ENCODE measurements at regions not wholly inside any gene's neighbourhood (a gene's known extent, or its start where the extent isn't known, plus 50 kb on each side); places are given as distances from the start of the nearest gene placed in this dataset.
A peak's percentile ranks its signal among the peaks of the same experiment; 100 is the strongest.

GRCh38 chr16:85971902-85972638, 73.1 kb downstream of the IRF8 start:
- H3K4me2 ChIP-seq (ENCODE audit: low read depth, low read length, poor library complexity, severe bottlenecking), result no peak overlapping the region
- H3K4me1 ChIP-seq (ENCODE audit: low read length), result peaks cover 34% of the 10 kb centered on the region
- no peak overlapping the region for H3K27ac ChIP-seq (ENCODE audit: low read length)
- no peak overlapping the region for H3K9ac ChIP-seq (ENCODE audit: low read length)
- H3K9me2 ChIP-seq (replicated peaks; ENCODE audit: insufficient read depth, low read length), result no peaks in the 10 kb centered on the region
- no peaks in the 10 kb centered on the region for H3K9me3 ChIP-seq (ENCODE audit: low read length)
- H3K79me2 ChIP-seq (ENCODE audit: low read length), result no peaks in the 10 kb centered on the region
- H3K4me3 ChIP-seq (ENCODE audit: low read length), result no peak overlapping the region
- no peak for DNase-seq
- H2AFZ ChIP-seq (ENCODE audit: low read length), result no peak overlapping the region
- no peaks in the 10 kb centered on the region for H4K20me1 ChIP-seq (ENCODE audit: insufficient read depth, low read depth, low read length)
- H3K36me3 ChIP-seq (ENCODE audit: insufficient read depth, low read length), result no peaks in the 10 kb centered on the region
- H3K27me3 ChIP-seq (ENCODE audit: low read length), result no peaks in the 10 kb centered on the region

- Histone ChIP-seq H3K27ac (ENCODE audit: low read length) (no peak overlapping the region), H3K4me2 (ENCODE audit: low read depth, low read length, poor library complexity, severe bottlenecking) (no peak overlapping the region), H3K4me3 (ENCODE audit: low read length) (no peak overlapping the region)
Measured at GRCh38 chr16:85974428-85975375, 75.7 kb downstream of the IRF8 start.

GRCh38 chr16:85975451-85975981, 76.6 kb downstream of the IRF8 start:
- no peak overlapping the region for H3K9ac ChIP-seq (ENCODE audit: low read length)
- peaks cover 8% of the 10 kb centered on the region for H3K4me1 ChIP-seq (ENCODE audit: low read length)
- no peaks in the 10 kb centered on the region for H3K9me3 ChIP-seq (ENCODE audit: low read length)
- H2AFZ ChIP-seq (ENCODE audit: low read length), result no peak overlapping the region
- no peaks in the 10 kb centered on the region for H4K20me1 ChIP-seq (ENCODE audit: insufficient read depth, low read depth, low read length)
- H3K9me2 ChIP-seq (replicated peaks; ENCODE audit: insufficient read depth, low read length), result no peaks in the 10 kb centered on the region
- H3K27ac ChIP-seq (ENCODE audit: low read length), result no peak overlapping the region
- no peak overlapping the region for H3K4me2 ChIP-seq (ENCODE audit: low read depth, low read length, poor library complexity, severe bottlenecking)
- DNase-seq, result no peak
- no peaks in the 10 kb centered on the region for H3K79me2 ChIP-seq (ENCODE audit: low read length)
- no peak overlapping the region for H3K4me3 ChIP-seq (ENCODE audit: low read length)
- H3K27me3 ChIP-seq (ENCODE audit: low read length), result no peaks in the 10 kb centered on the region
- H3K36me3 ChIP-seq (ENCODE audit: insufficient read depth, low read length), result no peaks in the 10 kb centered on the region

More at GRCh38 chr16:85974428-85975375, 75.7 kb downstream of the IRF8 start:
- H3K9me2 ChIP-seq (replicated peaks; ENCODE audit: insufficient read depth, low read length), result no peaks in the 10 kb centered on the region
- H3K4me1 ChIP-seq (ENCODE audit: low read length), result peaks cover 12% of the 10 kb centered on the region
- H3K27me3 ChIP-seq (ENCODE audit: low read length), result no peaks in the 10 kb centered on the region
- no peak overlapping the region for H2AFZ ChIP-seq (ENCODE audit: low read length)
- H3K9ac ChIP-seq (ENCODE audit: low read length), result no peak overlapping the region
- H4K20me1 ChIP-seq (ENCODE audit: insufficient read depth, low read depth, low read length), result no peaks in the 10 kb centered on the region
- no peaks in the 10 kb centered on the region for H3K36me3 ChIP-seq (ENCODE audit: insufficient read depth, low read length)
- H3K9me3 ChIP-seq (ENCODE audit: low read length), result no peaks in the 10 kb centered on the region
- no peaks in the 10 kb centered on the region for H3K79me2 ChIP-seq (ENCODE audit: low read length)
- DNase-seq, result no peak

- H3K4me1 ChIP-seq (ENCODE audit: low read length), result peaks cover 17% of the 10 kb centered on the region
- no peak overlapping the region for H3K4me3 ChIP-seq (ENCODE audit: low read length)
- DNase-seq, result no peak
- no peaks in the 10 kb centered on the region for H3K36me3 ChIP-seq (ENCODE audit: insufficient read depth, low read length)
- H3K27me3 ChIP-seq (ENCODE audit: low read length), result no peaks in the 10 kb centered on the region
- H3K9me2 ChIP-seq (replicated peaks; ENCODE audit: insufficient read depth, low read length), result no peaks in the 10 kb centered on the region
- no peaks in the 10 kb centered on the region for H3K79me2 ChIP-seq (ENCODE audit: low read length)
- H3K9me3 ChIP-seq (ENCODE audit: low read length), result no peaks in the 10 kb centered on the region
- no peak overlapping the region for H3K4me2 ChIP-seq (ENCODE audit: low read depth, low read length, poor library complexity, severe bottlenecking)
- H3K9ac ChIP-seq (ENCODE audit: low read length), result no peak overlapping the region
- no peak overlapping the region for H2AFZ ChIP-seq (ENCODE audit: low read length)
- H4K20me1 ChIP-seq (ENCODE audit: insufficient read depth, low read depth, low read length), result no peaks in the 10 kb centered on the region
- no peak overlapping the region for H3K27ac ChIP-seq (ENCODE audit: low read length)
Measured at GRCh38 chr16:85978291-85978775, 79.4 kb downstream of the IRF8 start.

GRCh38 chr16:85978976-85979375, 80.0 kb downstream of the IRF8 start:
- Histone ChIP-seq H3K9me3 (ENCODE audit: low read length) (no peaks in the 10 kb centered on the region), H3K9me2 (replicated peaks; ENCODE audit: insufficient read depth, low read length) (no peaks in the 10 kb centered on the region), H3K4me3 (ENCODE audit: low read length) (no peak overlapping the region), H3K4me2 (ENCODE audit: low read depth, low read length, poor library complexity, severe bottlenecking) (no peak overlapping the region), H3K9ac (ENCODE audit: low read length) (no peak overlapping the region), H4K20me1 (ENCODE audit: insufficient read depth, low read depth, low read length) (no peaks in the 10 kb centered on the region), H3K36me3 (ENCODE audit: insufficient read depth, low read length) (no peaks in the 10 kb centered on the region), H3K4me1 (ENCODE audit: low read length) (peaks cover 17% of the 10 kb centered on the region), H3K27ac (ENCODE audit: low read length) (no peak overlapping the region), H3K27me3 (ENCODE audit: low read length) (no peaks in the 10 kb centered on the region), H3K79me2 (ENCODE audit: low read length) (no peaks in the 10 kb centered on the region), H2AFZ (ENCODE audit: low read length) (no peak overlapping the region)
- DNase-seq, result no peak

- no peak overlapping the region for H2AFZ ChIP-seq (ENCODE audit: low read length)
- no peak overlapping the region for H3K4me3 ChIP-seq (ENCODE audit: low read length)
- no peaks in the 10 kb centered on the region for H3K36me3 ChIP-seq (ENCODE audit: insufficient read depth, low read length)
- H3K27ac ChIP-seq (ENCODE audit: low read length), result no peak overlapping the region
- H3K79me2 ChIP-seq (ENCODE audit: low read length), result no peaks in the 10 kb centered on the region
- peak; percentile 77 for DNase-seq
- H4K20me1 ChIP-seq (ENCODE audit: insufficient read depth, low read depth, low read length), result no peaks in the 10 kb centered on the region
- peaks cover 17% of the 10 kb centered on the region for H3K4me1 ChIP-seq (ENCODE audit: low read length)
- peak overlapping the region; percentile 37 for H3K4me2 ChIP-seq (ENCODE audit: low read depth, low read length, poor library complexity, severe bottlenecking)
- no peaks in the 10 kb centered on the region for H3K27me3 ChIP-seq (ENCODE audit: low read length)
- H3K9ac ChIP-seq (ENCODE audit: low read length), result no peak overlapping the region; the same call in 1 of the 2 replicates
- H3K9me3 ChIP-seq (ENCODE audit: low read length), result no peaks in the 10 kb centered on the region
- H3K9me2 ChIP-seq (replicated peaks; ENCODE audit: insufficient read depth, low read length), result no peaks in the 10 kb centered on the region
Measured at GRCh38 chr16:85979605-85980004, 80.6 kb downstream of the IRF8 start.

- Histone ChIP-seq H3K27ac (ENCODE audit: low read length) (no peak overlapping the region), H3K4me2 (ENCODE audit: low read depth, low read length, poor library complexity, severe bottlenecking) (no peak overlapping the region), H3K9me3 (ENCODE audit: low read length) (no peaks in the 10 kb centered on the region), H3K9me2 (replicated peaks; ENCODE audit: insufficient read depth, low read length) (no peaks in the 10 kb centered on the region), H2AFZ (ENCODE audit: low read length) (no peak overlapping the region), H3K36me3 (ENCODE audit: insufficient read depth, low read length) (no peaks in the 10 kb centered on the region), H4K20me1 (ENCODE audit: insufficient read depth, low read depth, low read length) (no peaks in the 10 kb centered on the region), H3K27me3 (ENCODE audit: low read length) (no peaks in the 10 kb centered on the region), H3K79me2 (ENCODE audit: low read length) (no peaks in the 10 kb centered on the region), H3K4me3 (ENCODE audit: low read length) (no peak overlapping the region), H3K9ac (ENCODE audit: low read length) (no peak overlapping the region), H3K4me1 (ENCODE audit: low read length) (peaks cover 17% of the 10 kb centered on the region)
- no peak for DNase-seq
Measured at GRCh38 chr16:85980686-85981085, 81.7 kb downstream of the IRF8 start.
